WTC11 (cell line): ENCODE measurements at regions not wholly inside any gene's neighbourhood (a gene's known extent, or its start where the extent isn't known, plus 50 kb on each side); places are given as distances from the start of the nearest gene placed in this dataset.

Experiments
- ATAC-seq: fragments of 200-7000 bp; cut with Tn5 transposase; 2 replicates; pipeline ENCODE4 v1.10.0; 2021; ENCODE audit warnings: mild to moderate bottlenecking, moderate library complexity
- CTCF ChIA-PET: fragments of 300-600 bp; sonication (Branson Sonifier 250); formaldehyde crosslinking; loops from one replicate; lab custom pipeline; 2021; ENCODE audit warnings: antibody characterized with exemption; lab: Charles Lee
- POLR2A ChIA-PET: fragments of 350-600 bp; sonication (Branson Sonifier 250); formaldehyde crosslinking; loops from one replicate; lab custom pipeline; 2021; ENCODE audit warnings: antibody characterized with exemption; lab: Charles Lee
- DNase-seq: peaks from one replicate; pipeline ENCODE4 v3.0.0; 2021; ENCODE audit warnings: low spot score
- H3K27ac Mint-ChIP-seq: 2 replicates; pipeline ENCODE4 v1.8.0; 2021; ENCODE audit warnings: mixed read lengths
- H3K27me3 Mint-ChIP-seq: 2 replicates; pipeline ENCODE4 v1.8.0; 2021; ENCODE audit warnings: low read depth, mild to moderate bottlenecking, moderate library complexity, mixed read lengths
- H3K36me3 Mint-ChIP-seq: 2 replicates; pipeline ENCODE4 v1.8.0; 2021; ENCODE audit warnings: mixed read lengths
- H3K4me1 Mint-ChIP-seq: 2 replicates; pipeline ENCODE4 v1.8.0; 2022; ENCODE audit warnings: mixed read lengths
- H3K4me3 Mint-ChIP-seq: 2 replicates; pipeline ENCODE4 v1.8.0; 2021; ENCODE audit warnings: mild to moderate bottlenecking, moderate library complexity, mixed read lengths
- H3K9me3 Mint-ChIP-seq: 2 replicates; pipeline ENCODE4 v1.8.0; 2021; ENCODE audit warnings: mixed read lengths
- ATF1 ChIP-seq: sonication (generic); formaldehyde crosslinking; IDR thresholded peaks from 2 replicates; pipeline ENCODE4 v1.8.1; 2023; ENCODE audit warnings: mild to moderate bottlenecking, moderate library complexity, missing genetic modification reagents
- CREM ChIP-seq: sonication (generic); formaldehyde crosslinking; IDR thresholded peaks from 2 replicates; pipeline ENCODE4 v1.8.1; 2022; ENCODE audit warnings: mild to moderate bottlenecking, missing genetic modification reagents, moderate library complexity
- EMX1 ChIP-seq: fragments of 250-450 bp; sonication (Bioruptor Pico); IDR thresholded peaks from 2 replicates; pipeline ENCODE4 v1.8.0; 2021; ENCODE audit warnings: mild to moderate bottlenecking
- GABPB1 ChIP-seq: sonication (generic); formaldehyde crosslinking; IDR thresholded peaks from 2 replicates; pipeline ENCODE4 v1.8.1; 2023; ENCODE audit warnings: mild to moderate bottlenecking, missing genetic modification reagents
- HMGA2 ChIP-seq: fragments of 250-450 bp; sonication (Bioruptor Pico); IDR thresholded peaks from 2 replicates; pipeline ENCODE4 v1.4.0; 2021; ENCODE audit warnings: mild to moderate bottlenecking, moderate library complexity
- NR3C1 ChIP-seq: sonication (generic); formaldehyde crosslinking; conservative IDR thresholded peaks from 2 replicates; pipeline ENCODE4 v1.8.1; 2023; ENCODE audit warnings: low read depth, mild to moderate bottlenecking, missing genetic modification reagents
- PRRX2 ChIP-seq: fragments of 250-450 bp; sonication (Bioruptor Pico); IDR thresholded peaks from 2 replicates; pipeline ENCODE4 v1.8.0; 2021; ENCODE audit warnings: mild to moderate bottlenecking
- RELA ChIP-seq: sonication (generic); formaldehyde crosslinking; IDR thresholded peaks from 2 replicates; pipeline ENCODE4 v1.8.1; 2022; ENCODE audit warnings: missing genetic modification reagents, mild to moderate bottlenecking, borderline replicate concordance
- SP1 ChIP-seq: sonication (generic); formaldehyde crosslinking; conservative IDR thresholded peaks from 2 replicates; pipeline ENCODE4 v1.8.1; 2022; ENCODE audit warnings: missing genetic modification reagents
- ZBTB21 ChIP-seq: sonication (generic); formaldehyde crosslinking; IDR thresholded peaks from 2 replicates; pipeline ENCODE4 v1.8.1; 2023; ENCODE audit warnings: mild to moderate bottlenecking, missing genetic modification reagents, borderline replicate concordance
- ZNF423 ChIP-seq: fragments of 250-450 bp; sonication (Bioruptor Pico); IDR thresholded peaks from 2 replicates; pipeline ENCODE4 v2.1.2; 2022; ENCODE audit warnings: mild to moderate bottlenecking, moderate library complexity
- TF ChIP-seq, protein P1 (sequence below): fragments of 200-600 bp; IDR thresholded peaks from 2 replicates; pipeline ENCODE4 v1.8.0; 2022; ENCODE audit warnings: antibody characterized with exemption
- TF ChIP-seq, protein P2 (sequence below): sonication (generic); formaldehyde crosslinking; IDR thresholded peaks from 2 replicates; pipeline ENCODE4 v1.8.1; 2022; ENCODE audit warnings: mild to moderate bottlenecking, missing genetic modification reagents, moderate library complexity, borderline replicate concordance
- TF ChIP-seq, protein P3 (sequence below): sonication (generic); formaldehyde crosslinking; conservative IDR thresholded peaks from 2 replicates; pipeline ENCODE4 v1.8.1; 2023; ENCODE audit warnings: mild to moderate bottlenecking, low read depth, missing genetic modification reagents, moderate library complexity
- TF ChIP-seq, protein P4 (sequence below): sonication (generic); formaldehyde crosslinking; IDR thresholded peaks from 2 replicates; pipeline ENCODE4 v1.8.1; 2023; ENCODE audit warnings: mild to moderate bottlenecking, missing genetic modification reagents, moderate library complexity
- TF ChIP-seq, protein P5 (sequence below): fragments of 250-450 bp; sonication (Bioruptor Pico); IDR thresholded peaks from 2 replicates; pipeline ENCODE4 v1.9.0; 2021; ENCODE audit warnings: mild to moderate bottlenecking
- TF ChIP-seq, protein P6 (sequence below): sonication (generic); formaldehyde crosslinking; IDR thresholded peaks from 2 replicates; pipeline ENCODE4 v1.8.1; 2022; ENCODE audit warnings: mild to moderate bottlenecking, moderate library complexity, missing genetic modification reagents
- TF ChIP-seq, protein P7 (sequence below): sonication (generic); formaldehyde crosslinking; conservative IDR thresholded peaks from 2 replicates; pipeline ENCODE4 v1.8.1; 2022; ENCODE audit warnings: mild to moderate bottlenecking, missing genetic modification reagents
- TF ChIP-seq, protein P8 (sequence below): sonication (generic); formaldehyde crosslinking; IDR thresholded peaks from 2 replicates; pipeline ENCODE4 v1.8.1; 2022; ENCODE audit warnings: low read depth, mild to moderate bottlenecking, moderate library complexity, missing genetic modification reagents, borderline replicate concordance
- TF ChIP-seq, protein P9 (sequence below): sonication (generic); formaldehyde crosslinking; IDR thresholded peaks from 2 replicates; pipeline ENCODE4 v1.8.1; 2023; ENCODE audit warnings: mild to moderate bottlenecking, missing genetic modification reagents

DNA sequence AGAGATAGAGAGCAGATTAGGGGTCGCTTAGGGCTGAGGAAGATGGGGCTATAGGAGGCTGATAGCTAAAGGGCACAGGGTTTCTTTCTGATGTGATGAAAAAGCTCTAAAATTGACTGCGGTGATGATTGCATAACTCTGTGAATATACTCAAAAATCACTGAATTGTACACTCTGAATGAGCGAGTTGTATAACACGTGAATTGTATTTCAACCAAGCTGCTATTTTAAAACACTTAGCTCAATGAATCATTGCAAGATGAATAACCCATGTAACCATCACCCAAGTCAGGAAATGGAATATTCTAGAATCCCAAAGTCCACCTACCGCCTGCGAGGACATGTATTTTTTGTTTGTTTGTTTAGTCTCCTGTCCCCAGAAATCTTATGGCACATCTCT, 60.1 kb upstream of the CCND2 start (continued):
- no peak for TF ChIP-seq HMGA2
- TF ChIP-seq RELA: no peak
- TF ChIP-seq, protein P1, sequence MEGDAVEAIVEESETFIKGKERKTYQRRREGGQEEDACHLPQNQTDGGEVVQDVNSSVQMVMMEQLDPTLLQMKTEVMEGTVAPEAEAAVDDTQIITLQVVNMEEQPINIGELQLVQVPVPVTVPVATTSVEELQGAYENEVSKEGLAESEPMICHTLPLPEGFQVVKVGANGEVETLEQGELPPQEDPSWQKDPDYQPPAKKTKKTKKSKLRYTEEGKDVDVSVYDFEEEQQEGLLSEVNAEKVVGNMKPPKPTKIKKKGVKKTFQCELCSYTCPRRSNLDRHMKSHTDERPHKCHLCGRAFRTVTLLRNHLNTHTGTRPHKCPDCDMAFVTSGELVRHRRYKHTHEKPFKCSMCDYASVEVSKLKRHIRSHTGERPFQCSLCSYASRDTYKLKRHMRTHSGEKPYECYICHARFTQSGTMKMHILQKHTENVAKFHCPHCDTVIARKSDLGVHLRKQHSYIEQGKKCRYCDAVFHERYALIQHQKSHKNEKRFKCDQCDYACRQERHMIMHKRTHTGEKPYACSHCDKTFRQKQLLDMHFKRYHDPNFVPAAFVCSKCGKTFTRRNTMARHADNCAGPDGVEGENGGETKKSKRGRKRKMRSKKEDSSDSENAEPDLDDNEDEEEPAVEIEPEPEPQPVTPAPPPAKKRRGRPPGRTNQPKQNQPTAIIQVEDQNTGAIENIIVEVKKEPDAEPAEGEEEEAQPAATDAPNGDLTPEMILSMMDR: no peak
- TF ChIP-seq, protein P2, sequence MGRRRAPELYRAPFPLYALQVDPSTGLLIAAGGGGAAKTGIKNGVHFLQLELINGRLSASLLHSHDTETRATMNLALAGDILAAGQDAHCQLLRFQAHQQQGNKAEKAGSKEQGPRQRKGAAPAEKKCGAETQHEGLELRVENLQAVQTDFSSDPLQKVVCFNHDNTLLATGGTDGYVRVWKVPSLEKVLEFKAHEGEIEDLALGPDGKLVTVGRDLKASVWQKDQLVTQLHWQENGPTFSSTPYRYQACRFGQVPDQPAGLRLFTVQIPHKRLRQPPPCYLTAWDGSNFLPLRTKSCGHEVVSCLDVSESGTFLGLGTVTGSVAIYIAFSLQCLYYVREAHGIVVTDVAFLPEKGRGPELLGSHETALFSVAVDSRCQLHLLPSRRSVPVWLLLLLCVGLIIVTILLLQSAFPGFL (CRISPR knock-in tag): no peak
- TF ChIP-seq PRRX2 (CRISPR knock-in tag): no peak
- TF ChIP-seq, protein P3, sequence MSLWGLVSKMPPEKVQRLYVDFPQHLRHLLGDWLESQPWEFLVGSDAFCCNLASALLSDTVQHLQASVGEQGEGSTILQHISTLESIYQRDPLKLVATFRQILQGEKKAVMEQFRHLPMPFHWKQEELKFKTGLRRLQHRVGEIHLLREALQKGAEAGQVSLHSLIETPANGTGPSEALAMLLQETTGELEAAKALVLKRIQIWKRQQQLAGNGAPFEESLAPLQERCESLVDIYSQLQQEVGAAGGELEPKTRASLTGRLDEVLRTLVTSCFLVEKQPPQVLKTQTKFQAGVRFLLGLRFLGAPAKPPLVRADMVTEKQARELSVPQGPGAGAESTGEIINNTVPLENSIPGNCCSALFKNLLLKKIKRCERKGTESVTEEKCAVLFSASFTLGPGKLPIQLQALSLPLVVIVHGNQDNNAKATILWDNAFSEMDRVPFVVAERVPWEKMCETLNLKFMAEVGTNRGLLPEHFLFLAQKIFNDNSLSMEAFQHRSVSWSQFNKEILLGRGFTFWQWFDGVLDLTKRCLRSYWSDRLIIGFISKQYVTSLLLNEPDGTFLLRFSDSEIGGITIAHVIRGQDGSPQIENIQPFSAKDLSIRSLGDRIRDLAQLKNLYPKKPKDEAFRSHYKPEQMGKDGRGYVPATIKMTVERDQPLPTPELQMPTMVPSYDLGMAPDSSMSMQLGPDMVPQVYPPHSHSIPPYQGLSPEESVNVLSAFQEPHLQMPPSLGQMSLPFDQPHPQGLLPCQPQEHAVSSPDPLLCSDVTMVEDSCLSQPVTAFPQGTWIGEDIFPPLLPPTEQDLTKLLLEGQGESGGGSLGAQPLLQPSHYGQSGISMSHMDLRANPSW: no peak
- TF ChIP-seq, protein P4, sequence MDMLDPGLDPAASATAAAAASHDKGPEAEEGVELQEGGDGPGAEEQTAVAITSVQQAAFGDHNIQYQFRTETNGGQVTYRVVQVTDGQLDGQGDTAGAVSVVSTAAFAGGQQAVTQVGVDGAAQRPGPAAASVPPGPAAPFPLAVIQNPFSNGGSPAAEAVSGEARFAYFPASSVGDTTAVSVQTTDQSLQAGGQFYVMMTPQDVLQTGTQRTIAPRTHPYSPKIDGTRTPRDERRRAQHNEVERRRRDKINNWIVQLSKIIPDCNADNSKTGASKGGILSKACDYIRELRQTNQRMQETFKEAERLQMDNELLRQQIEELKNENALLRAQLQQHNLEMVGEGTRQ (CRISPR knock-in tag): no peak
- TF ChIP-seq, protein P5, sequence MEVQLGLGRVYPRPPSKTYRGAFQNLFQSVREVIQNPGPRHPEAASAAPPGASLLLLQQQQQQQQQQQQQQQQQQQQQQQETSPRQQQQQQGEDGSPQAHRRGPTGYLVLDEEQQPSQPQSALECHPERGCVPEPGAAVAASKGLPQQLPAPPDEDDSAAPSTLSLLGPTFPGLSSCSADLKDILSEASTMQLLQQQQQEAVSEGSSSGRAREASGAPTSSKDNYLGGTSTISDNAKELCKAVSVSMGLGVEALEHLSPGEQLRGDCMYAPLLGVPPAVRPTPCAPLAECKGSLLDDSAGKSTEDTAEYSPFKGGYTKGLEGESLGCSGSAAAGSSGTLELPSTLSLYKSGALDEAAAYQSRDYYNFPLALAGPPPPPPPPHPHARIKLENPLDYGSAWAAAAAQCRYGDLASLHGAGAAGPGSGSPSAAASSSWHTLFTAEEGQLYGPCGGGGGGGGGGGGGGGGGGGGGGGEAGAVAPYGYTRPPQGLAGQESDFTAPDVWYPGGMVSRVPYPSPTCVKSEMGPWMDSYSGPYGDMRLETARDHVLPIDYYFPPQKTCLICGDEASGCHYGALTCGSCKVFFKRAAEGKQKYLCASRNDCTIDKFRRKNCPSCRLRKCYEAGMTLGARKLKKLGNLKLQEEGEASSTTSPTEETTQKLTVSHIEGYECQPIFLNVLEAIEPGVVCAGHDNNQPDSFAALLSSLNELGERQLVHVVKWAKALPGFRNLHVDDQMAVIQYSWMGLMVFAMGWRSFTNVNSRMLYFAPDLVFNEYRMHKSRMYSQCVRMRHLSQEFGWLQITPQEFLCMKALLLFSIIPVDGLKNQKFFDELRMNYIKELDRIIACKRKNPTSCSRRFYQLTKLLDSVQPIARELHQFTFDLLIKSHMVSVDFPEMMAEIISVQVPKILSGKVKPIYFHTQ (CRISPR knock-in tag): no peak
- TF ChIP-seq, protein P6, sequence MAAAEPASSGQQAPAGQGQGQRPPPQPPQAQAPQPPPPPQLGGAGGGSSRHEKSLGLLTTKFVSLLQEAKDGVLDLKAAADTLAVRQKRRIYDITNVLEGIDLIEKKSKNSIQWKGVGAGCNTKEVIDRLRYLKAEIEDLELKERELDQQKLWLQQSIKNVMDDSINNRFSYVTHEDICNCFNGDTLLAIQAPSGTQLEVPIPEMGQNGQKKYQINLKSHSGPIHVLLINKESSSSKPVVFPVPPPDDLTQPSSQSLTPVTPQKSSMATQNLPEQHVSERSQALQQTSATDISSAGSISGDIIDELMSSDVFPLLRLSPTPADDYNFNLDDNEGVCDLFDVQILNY (CRISPR knock-in tag): no peak

DNA sequence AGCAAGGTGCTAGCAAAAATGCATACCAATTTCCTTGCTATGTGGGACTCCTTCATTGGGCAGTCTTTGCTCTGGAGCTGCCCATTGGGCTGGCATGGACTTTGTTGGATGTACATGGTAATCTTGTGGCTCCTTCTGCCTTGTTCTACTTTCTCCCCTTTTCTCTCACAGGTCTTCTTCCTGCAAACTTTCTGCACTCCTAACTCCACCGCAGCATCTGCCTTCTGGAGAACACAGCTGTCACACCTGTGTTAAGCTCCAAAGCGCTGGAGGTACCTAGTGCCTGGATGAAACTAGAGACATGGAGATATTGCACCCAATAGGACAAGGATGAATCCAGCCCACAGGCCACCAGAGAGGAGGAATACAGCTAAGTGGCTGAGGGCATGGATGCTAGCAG, 60.7 kb upstream of the CCND2 start:
- Mint-ChIP-seq H3K27ac (peak overlapping the region; percentile 55), H3K9me3 (no peaks in the 10 kb centered on the region), H3K36me3 (no peaks in the 10 kb centered on the region), H3K4me1 (no peaks in the 10 kb centered on the region), H3K27me3 (peaks cover 3% of the 10 kb centered on the region; the same call in 1 of the 2 replicates), H3K4me3 (no peak overlapping the region)
- ChIA-PET POLR2A (no interaction called here), CTCF (interaction anchor here (0.9 kb wide), 1 partner anchor 15 kb away, joined by 3 read pairs; no protein-coding TSS in a partner anchor)
- no peak for ATAC-seq
- no peak for DNase-seq
- TF ChIP-seq EMX1 (no peak), ZNF423 (CRISPR knock-in tag) (no peak), CREM (no peak), SP1 (CRISPR knock-in tag) (no peak), ZBTB21 (CRISPR knock-in tag) (no peak), ATF1 (CRISPR knock-in tag) (no peak), GABPB1 (CRISPR knock-in tag) (no peak), NR3C1 (CRISPR knock-in tag) (no peak)
- TF ChIP-seq, protein P5 (CRISPR knock-in tag): no peak
- TF ChIP-seq, protein P7, sequence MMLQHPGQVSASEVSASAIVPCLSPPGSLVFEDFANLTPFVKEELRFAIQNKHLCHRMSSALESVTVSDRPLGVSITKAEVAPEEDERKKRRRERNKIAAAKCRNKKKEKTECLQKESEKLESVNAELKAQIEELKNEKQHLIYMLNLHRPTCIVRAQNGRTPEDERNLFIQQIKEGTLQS (CRISPR knock-in tag): no peak
- TF ChIP-seq, protein P8, sequence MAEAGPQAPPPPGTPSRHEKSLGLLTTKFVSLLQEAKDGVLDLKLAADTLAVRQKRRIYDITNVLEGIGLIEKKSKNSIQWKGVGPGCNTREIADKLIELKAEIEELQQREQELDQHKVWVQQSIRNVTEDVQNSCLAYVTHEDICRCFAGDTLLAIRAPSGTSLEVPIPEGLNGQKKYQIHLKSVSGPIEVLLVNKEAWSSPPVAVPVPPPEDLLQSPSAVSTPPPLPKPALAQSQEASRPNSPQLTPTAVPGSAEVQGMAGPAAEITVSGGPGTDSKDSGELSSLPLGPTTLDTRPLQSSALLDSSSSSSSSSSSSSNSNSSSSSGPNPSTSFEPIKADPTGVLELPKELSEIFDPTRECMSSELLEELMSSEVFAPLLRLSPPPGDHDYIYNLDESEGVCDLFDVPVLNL (CRISPR knock-in tag): no peak
- TF ChIP-seq, protein P9, sequence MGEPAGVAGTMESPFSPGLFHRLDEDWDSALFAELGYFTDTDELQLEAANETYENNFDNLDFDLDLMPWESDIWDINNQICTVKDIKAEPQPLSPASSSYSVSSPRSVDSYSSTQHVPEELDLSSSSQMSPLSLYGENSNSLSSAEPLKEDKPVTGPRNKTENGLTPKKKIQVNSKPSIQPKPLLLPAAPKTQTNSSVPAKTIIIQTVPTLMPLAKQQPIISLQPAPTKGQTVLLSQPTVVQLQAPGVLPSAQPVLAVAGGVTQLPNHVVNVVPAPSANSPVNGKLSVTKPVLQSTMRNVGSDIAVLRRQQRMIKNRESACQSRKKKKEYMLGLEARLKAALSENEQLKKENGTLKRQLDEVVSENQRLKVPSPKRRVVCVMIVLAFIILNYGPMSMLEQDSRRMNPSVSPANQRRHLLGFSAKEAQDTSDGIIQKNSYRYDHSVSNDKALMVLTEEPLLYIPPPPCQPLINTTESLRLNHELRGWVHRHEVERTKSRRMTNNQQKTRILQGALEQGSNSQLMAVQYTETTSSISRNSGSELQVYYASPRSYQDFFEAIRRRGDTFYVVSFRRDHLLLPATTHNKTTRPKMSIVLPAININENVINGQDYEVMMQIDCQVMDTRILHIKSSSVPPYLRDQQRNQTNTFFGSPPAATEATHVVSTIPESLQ: no peak
